ENCODE measurements at regions not wholly inside any gene's neighbourhood (a gene's known extent, or its start where the extent isn't known, plus 50 kb on each side); places are given as distances from the start of the nearest gene placed in this dataset.

DNA sequence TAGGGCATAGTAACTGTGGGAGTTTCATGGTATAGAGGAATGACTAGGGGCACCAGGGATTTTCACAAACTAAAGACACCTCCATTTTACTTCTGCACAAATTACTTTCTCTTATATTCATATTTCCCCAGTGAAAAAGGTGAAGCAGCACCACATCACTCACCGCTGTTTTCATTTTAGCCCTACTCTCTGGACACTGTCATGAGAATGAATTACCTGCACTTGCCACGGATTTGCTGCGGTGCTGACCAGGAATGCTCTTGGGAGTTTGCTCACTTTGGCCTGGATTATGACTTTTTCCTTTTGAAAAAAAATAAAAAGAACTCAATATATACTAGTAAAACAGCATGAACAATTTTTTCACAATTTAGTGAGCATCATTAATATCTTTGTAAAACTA, 351.3 kb downstream of the NKX6-1 start:
- TF ChIP-seq, protein P1, sequence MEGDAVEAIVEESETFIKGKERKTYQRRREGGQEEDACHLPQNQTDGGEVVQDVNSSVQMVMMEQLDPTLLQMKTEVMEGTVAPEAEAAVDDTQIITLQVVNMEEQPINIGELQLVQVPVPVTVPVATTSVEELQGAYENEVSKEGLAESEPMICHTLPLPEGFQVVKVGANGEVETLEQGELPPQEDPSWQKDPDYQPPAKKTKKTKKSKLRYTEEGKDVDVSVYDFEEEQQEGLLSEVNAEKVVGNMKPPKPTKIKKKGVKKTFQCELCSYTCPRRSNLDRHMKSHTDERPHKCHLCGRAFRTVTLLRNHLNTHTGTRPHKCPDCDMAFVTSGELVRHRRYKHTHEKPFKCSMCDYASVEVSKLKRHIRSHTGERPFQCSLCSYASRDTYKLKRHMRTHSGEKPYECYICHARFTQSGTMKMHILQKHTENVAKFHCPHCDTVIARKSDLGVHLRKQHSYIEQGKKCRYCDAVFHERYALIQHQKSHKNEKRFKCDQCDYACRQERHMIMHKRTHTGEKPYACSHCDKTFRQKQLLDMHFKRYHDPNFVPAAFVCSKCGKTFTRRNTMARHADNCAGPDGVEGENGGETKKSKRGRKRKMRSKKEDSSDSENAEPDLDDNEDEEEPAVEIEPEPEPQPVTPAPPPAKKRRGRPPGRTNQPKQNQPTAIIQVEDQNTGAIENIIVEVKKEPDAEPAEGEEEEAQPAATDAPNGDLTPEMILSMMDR (IDR thresholded peaks at IDR 0.05; ENCODE audit: low read depth, low read length): no peak
- no peak for TF ChIP-seq EZH2phosphoT487 (IDR thresholded peaks at IDR 0.05; ENCODE audit: low read depth)

All from OCI-LY3 (cell line).